A549 (cell line): ENCODE measurements at regions not wholly inside any gene's neighbourhood (a gene's known extent, or its start where the extent isn't known, plus 50 kb on each side); places are given as distances from the start of the nearest gene placed in this dataset.

Experiments
- ATAC-seq, 2 experiments: fragments of 200-7000 bp in 1 of 2; fragments of >200 bp in 1 of 2; cut with Nextera tagmentation in 1 of 2; cut with Tn5 transposase in 1 of 2; 3 replicates each; pipeline versions ENCODE4 v1.8.0 to v1.9.1; 2018 to 2020; ENCODE audit warnings: mild to moderate bottlenecking in 1 of 2, moderate library complexity in 1 of 2
- CTCF ChIA-PET: fragments of 300-600 bp; sonication (Branson Sonifier 250); formaldehyde crosslinking; extraction: SDS; loops from one replicate; lab custom pipeline; 2021; ENCODE audit warnings: antibody characterized with exemption, inconsistent platforms; lab: Yijun Ruan, JAX
- POLR2A ChIA-PET: fragments of 350-600 bp; formaldehyde crosslinking; extraction: SDS; loops from one replicate; lab custom pipeline; 2021; ENCODE audit warnings: antibody characterized with exemption, inconsistent platforms; lab: Yijun Ruan, JAX
- DNase-seq, 2 experiments: peaks; one replicate each; pipeline versions ENCODE4 v3.0.0 to v3.0.0-alpha.2; 2011 to 2016; ENCODE audit warnings: low read depth in 1 of 2, low spot score in 1 of 2
- FAIRE-seq: peaks from 2 replicates; lab custom pipeline; 2011; peaks lifted over from hg19 to GRCh38; lab: Jason Lieb, UNC
- H3K27ac ChIP-seq, 2 experiments: fragments of >200 bp; sonication (Bioruptor Twin); formaldehyde crosslinking; 3 replicates each; pipeline ENCODE4 v1.5.1; 2016 to 2017
- H3K4me1 ChIP-seq: fragments of >200 bp; sonication (Bioruptor Twin); formaldehyde crosslinking; 3 replicates; pipeline ENCODE4 v1.6.1; 2016
- H3K4me2 ChIP-seq: fragments of >200 bp; sonication (Bioruptor Twin); formaldehyde crosslinking; 3 replicates; pipeline ENCODE4 v1.6.1; 2016
- H3K4me3 ChIP-seq: fragments of >200 bp; sonication (Bioruptor Twin); formaldehyde crosslinking; 3 replicates; pipeline ENCODE4 v1.5.1; 2016
- H3K9me3 ChIP-seq: fragments of >200 bp; sonication (Bioruptor Twin); formaldehyde crosslinking; 3 replicates; pipeline ENCODE4 v1.6.1; 2016
- BCL3 ChIP-seq: fragments of >200 bp; sonication (Bioruptor Twin); formaldehyde crosslinking; IDR thresholded peaks from 3 replicates; pipeline ENCODE4 v1.6.1; 2016
- CBX2 ChIP-seq: fragments of 200-600 bp; sonication (generic); IDR thresholded peaks from 2 replicates; pipeline ENCODE4 v1.6.1; 2016; ENCODE audit warnings: low read depth, mild to moderate bottlenecking, borderline replicate concordance
- CHD2 ChIP-seq: fragments of 150-350 bp; IDR thresholded peaks from 2 replicates; pipeline ENCODE4 v1.6.1; 2014; ENCODE audit warnings: low read length; ENCODE audit not compliant: partially characterized antibody
- E2F6 ChIP-seq: IDR thresholded peaks from 2 replicates; pipeline ENCODE4 v1.6.1; 2012; ENCODE audit warnings: low read depth, borderline replicate concordance
- EHF ChIP-seq: fragments of 250-450 bp; sonication (Bioruptor Pico); IDR thresholded peaks from 2 replicates; pipeline ENCODE4 v1.5.0; 2020; ENCODE audit warnings: mild to moderate bottlenecking
- ELK1 ChIP-seq: fragments of 150-350 bp; IDR thresholded peaks from 2 replicates; pipeline ENCODE4 v1.6.1; 2014; ENCODE audit warnings: low read depth, mild to moderate bottlenecking, low read length
- EP300 ChIP-seq, 2 experiments: fragments of >200 bp; sonication (Bioruptor Twin); formaldehyde crosslinking; IDR thresholded peaks; 2 replicates in 1 of 2; 3 replicates in 1 of 2; pipeline ENCODE4 v1.6.1; 2016 to 2017
- ESRRA ChIP-seq: fragments of 150-350 bp; IDR thresholded peaks from 2 replicates; pipeline ENCODE4 v1.6.1; 2014; ENCODE audit warnings: mild to moderate bottlenecking, low read length, borderline replicate concordance
- FOSL2 ChIP-seq, 2 experiments: fragments of 450-650 bp in 1 of 2; fragments of >200 bp in 1 of 2; sonication (Bioruptor Twin) in 1 of 2; formaldehyde crosslinking; IDR thresholded peaks; 2 replicates each; pipeline versions ENCODE4 v1.5.0 to v1.6.1; 2016 to 2020; ENCODE audit warnings: mild to moderate bottlenecking in 1 of 2, moderate library complexity in 1 of 2
- HMGXB4 ChIP-seq: fragments of 250-450 bp; sonication (Bioruptor Pico); IDR thresholded peaks from 2 replicates; pipeline ENCODE4 v1.5.0; 2021; ENCODE audit warnings: mild to moderate bottlenecking, moderate library complexity, borderline replicate concordance
- HOXA7 ChIP-seq: fragments of 250-450 bp; sonication (Bioruptor Pico); IDR thresholded peaks from 2 replicates; pipeline ENCODE4 v1.5.0; 2020; ENCODE audit warnings: mild to moderate bottlenecking, moderate library complexity
- HOXB13 ChIP-seq: fragments of 250-450 bp; sonication (Bioruptor Pico); IDR thresholded peaks from 2 replicates; pipeline ENCODE4 v1.5.0; 2020; ENCODE audit warnings: low read depth, mild to moderate bottlenecking, moderate library complexity
- JUN ChIP-seq, 2 experiments: fragments of >200 bp; sonication (Bioruptor Twin); formaldehyde crosslinking; IDR thresholded peaks; 2 replicates in 1 of 2; 3 replicates in 1 of 2; pipeline ENCODE4 v1.6.1; 2016 to 2017
- KDM1A ChIP-seq: fragments of 200-600 bp; sonication (generic); IDR thresholded peaks from 2 replicates; pipeline ENCODE4 v1.6.1; 2016; ENCODE audit warnings: low read depth, mild to moderate bottlenecking
- KDM5A ChIP-seq: fragments of 200-600 bp; sonication (generic); IDR thresholded peaks from 2 replicates; pipeline ENCODE4 v1.6.1; 2016; ENCODE audit warnings: antibody characterized with exemption, mild to moderate bottlenecking
- MAFK ChIP-seq: fragments of 450-650 bp; IDR thresholded peaks from 2 replicates; pipeline ENCODE4 v1.6.1; 2014; ENCODE audit not compliant: partially characterized antibody
- MAZ ChIP-seq: fragments of 150-350 bp; IDR thresholded peaks from 2 replicates; pipeline ENCODE4 v1.6.1; 2014; ENCODE audit warnings: antibody characterized with exemption, low read depth, low read length, borderline replicate concordance
- MYC ChIP-seq: IDR thresholded peaks from 2 replicates; pipeline ENCODE4 v1.6.1; 2012; ENCODE audit warnings: mild to moderate bottlenecking, inconsistent platforms, low read length, improper control_type of control experiment, borderline replicate concordance
- POLR2A ChIP-seq: IDR thresholded peaks from 2 replicates; pipeline ENCODE4 v1.6.1; 2012; ENCODE audit warnings: mild to moderate bottlenecking, low read length
- RAD21 ChIP-seq, 2 experiments: fragments of >200 bp in 1 of 2; sonication (Bioruptor Twin) in 1 of 2; formaldehyde crosslinking in 1 of 2; IDR thresholded peaks in 1 of 2; conservative IDR thresholded peaks in 1 of 2; 2 replicates in 1 of 2; 3 replicates in 1 of 2; pipeline ENCODE4 v1.6.1; 2012 to 2018; ENCODE audit warnings: inconsistent platforms in 1 of 2
- RARB ChIP-seq: fragments of 250-450 bp; sonication (Bioruptor Pico); IDR thresholded peaks from 2 replicates; pipeline ENCODE4 v1.8.0; 2021; ENCODE audit warnings: mild to moderate bottlenecking, moderate library complexity
- RNF2 ChIP-seq: fragments of 200-600 bp; sonication (generic); IDR thresholded peaks from 2 replicates; pipeline ENCODE4 v1.6.1; 2016; ENCODE audit warnings: low read depth, mild to moderate bottlenecking, antibody characterized with exemption, moderate library complexity, borderline replicate concordance
- SMC3 ChIP-seq: fragments of >200 bp; sonication (Bioruptor Twin); formaldehyde crosslinking; IDR thresholded peaks from 3 replicates; pipeline ENCODE4 v1.6.1; 2018; ENCODE audit warnings: inconsistent platforms
- USF2 ChIP-seq: fragments of 450-650 bp; IDR thresholded peaks from 2 replicates; pipeline ENCODE4 v1.6.1; 2014; ENCODE audit warnings: antibody characterized with exemption
- ZNF302 ChIP-seq: fragments of 250-450 bp; sonication (Bioruptor Pico); IDR thresholded peaks from 2 replicates; pipeline ENCODE4 v1.9.0; 2021; ENCODE audit warnings: inconsistent platforms, mild to moderate bottlenecking, moderate library complexity
- WGBS: methylation state at CpG from one replicate; pipeline ENCODE4 v1.1.6; 2017; ENCODE audit errors: missing lambda C conversion rate; 5-methylcytosine and 5-hydroxymethylcytosine counted together

- DNase-seq (no peak), ATAC-seq (no peak), FAIRE-seq (no peak)
- no peak overlapping the region for H3K4me2 ChIP-seq
- no peak overlapping the region for H3K4me3 ChIP-seq
- TF ChIP-seq ZNF302 (CRISPR knock-in tag), result no peak
- TF ChIP-seq POLR2A, result no peak
- no peak for TF ChIP-seq SMC3
- TF ChIP-seq KDM1A, result no peak
- no peak for TF ChIP-seq FOSL2 (IDR thresholded peaks at IDR 0.05)
- no peak for TF ChIP-seq FOSL2 (CRISPR knock-in tag; IDR thresholded peaks at IDR 0.05)
- TF ChIP-seq MAZ, result no peak
- no peak for TF ChIP-seq EP300 (IDR thresholded peaks at IDR 0.05)
- TF ChIP-seq ELK1, result no peak
- no peak for TF ChIP-seq BCL3
- no peak for TF ChIP-seq JUN (IDR thresholded peaks at IDR 0.05)
- TF ChIP-seq RAD21 (conservative IDR thresholded peaks at IDR 0.05 in 1 of 2, IDR thresholded peaks at IDR 0.05 in 1 of 2), result no peak
- no peak for TF ChIP-seq HMGXB4 (CRISPR knock-in tag)
- no peak for TF ChIP-seq RNF2
- no peak for TF ChIP-seq CBX2
- TF ChIP-seq HOXA7 (CRISPR knock-in tag), result no peak
- no peak for TF ChIP-seq RARB (CRISPR knock-in tag)
- no peak for TF ChIP-seq MYC
- TF ChIP-seq HOXB13 (CRISPR knock-in tag), result no peak
- no peak for TF ChIP-seq EHF (CRISPR knock-in tag)
- ChIA-PET POLR2A (no interaction called here), CTCF (no interaction called here)
- H3K4me1 ChIP-seq, result no peaks in the 10 kb centered on the region
- H3K9me3 ChIP-seq, result no peaks in the 10 kb centered on the region
- WGBS, result 60% methylated on average over 4 of the region's 4 CpGs
- no peak overlapping the region for H3K27ac ChIP-seq
Observed at GRCh38 chr4:187046471-187046870, 322.8 kb upstream of the FAT1 start.

GRCh38 chr4:187059021-187059420 lies 335.4 kb upstream of the FAT1 start:
- Histone ChIP-seq H3K27ac (no peak overlapping the region), H3K4me1 (no peaks in the 10 kb centered on the region)
- no peak for DNase-seq
- 97% methylated on average over 7 of the region's 9 CpGs for WGBS
- TF ChIP-seq USF2, result no peak
- TF ChIP-seq KDM5A, result no peak
- no peak for TF ChIP-seq EP300 (IDR thresholded peaks at IDR 0.05)
- TF ChIP-seq MAFK, result no peak
- no peak for TF ChIP-seq E2F6
- TF ChIP-seq ESRRA, result no peak
- no peak for TF ChIP-seq JUN (IDR thresholded peaks at IDR 0.05)
- TF ChIP-seq CHD2, result no peak
- TF ChIP-seq, all 56 proteins: peak for 0
- no peak overlapping the region for H3K4me2 ChIP-seq
- POLR2A ChIA-PET, result no interaction called here
- ATAC-seq, result no peak
- H3K9me3 ChIP-seq, result no peaks in the 10 kb centered on the region
- FAIRE-seq, result no peak
- no peak overlapping the region for H3K4me3 ChIP-seq
- CTCF ChIA-PET, result no interaction called here
